CD4-positive, alpha-beta T cell treated with Interleukin-4 for 4 hours (primary cell): ENCODE measurements at regions not wholly inside any gene's neighbourhood (a gene's known extent, or its start where the extent isn't known, plus 50 kb on each side); places are given as distances from the start of the nearest gene placed in this dataset.
"Not testable (repeated sequence)": the region's sequence is repeated elsewhere in the genome, so short reads cannot be mapped to it uniquely, and the experiment has no call there.

Source experiments
- DNase-seq: peaks from one replicate; pipeline ENCODE4 v3.0.0-alpha.2; 2020

GRCh38 chr2:83003555-83003954 is 1455.5 kb downstream of the SUCLG1 start:
- DNase-seq, result no peak

- DNase-seq, result no peak
Measured at GRCh38 chr2:83002706-83003105, 1456.4 kb downstream of the SUCLG1 start.

GRCh38 chr2:82998781-82999180 is 1460.3 kb downstream of the SUCLG1 start:
- no peak for DNase-seq

- DNase-seq, result no peak
Measured at GRCh38 chr2:82996217-82996616, 1462.9 kb downstream of the SUCLG1 start.

GRCh38 chr2:82994151-82994550 is 1464.9 kb downstream of the SUCLG1 start:
- no peak for DNase-seq

- no peak for DNase-seq
Measured at GRCh38 chr2:82993609-82994008, 1465.5 kb downstream of the SUCLG1 start.

- no peak for DNase-seq
Measured at GRCh38 chr2:82992968-82993367, 1466.1 kb downstream of the SUCLG1 start.

GRCh38 chr2:82987706-82988105 is 1471.4 kb downstream of the SUCLG1 start:
- DNase-seq, result not testable (repeated sequence)

GRCh38 chr2:82986899-82987298 is 1472.2 kb downstream of the SUCLG1 start:
- no peak for DNase-seq

- DNase-seq, result no peak
Measured at GRCh38 chr2:82985572-82986197, 1473.4 kb downstream of the SUCLG1 start.

GRCh38 chr2:82968358-82968757 is 1490.7 kb downstream of the SUCLG1 start:
- DNase-seq, result no peak

- no peak for DNase-seq
Measured at GRCh38 chr2:82964341-82964740, 1494.7 kb downstream of the SUCLG1 start.

- DNase-seq, result no peak
Measured at GRCh38 chr2:82959727-82960126, 1499.4 kb downstream of the SUCLG1 start.

GRCh38 chr2:82954868-82955267 is 1504.2 kb downstream of the SUCLG1 start:
- DNase-seq, result no peak

GRCh38 chr2:82939211-82939610 is 1519.9 kb downstream of the SUCLG1 start:
- no peak for DNase-seq

GRCh38 chr2:82938321-82938845 is 1520.7 kb downstream of the SUCLG1 start:
- DNase-seq, result not testable (repeated sequence)

GRCh38 chr2:82913566-82913965 is 1545.5 kb downstream of the SUCLG1 start:
- no peak for DNase-seq

- DNase-seq, result no peak
Measured at GRCh38 chr2:82896117-82896516, 1563.0 kb downstream of the SUCLG1 start.

GRCh38 chr2:82893190-82893589 is 1565.9 kb downstream of the SUCLG1 start:
- no peak for DNase-seq

- DNase-seq, result no peak
Measured at GRCh38 chr2:82879803-82880202, 1579.3 kb downstream of the SUCLG1 start.

GRCh38 chr2:82875858-82876257 is 1583.2 kb downstream of the SUCLG1 start:
- no peak for DNase-seq

GRCh38 chr2:82857967-82858366 is 1601.1 kb downstream of the SUCLG1 start:
- DNase-seq, result no peak

GRCh38 chr2:82853299-82853698 is 1605.8 kb downstream of the SUCLG1 start:
- DNase-seq, result no peak

GRCh38 chr2:82852787-82853186 is 1606.3 kb downstream of the SUCLG1 start:
- no peak for DNase-seq

GRCh38 chr2:82848285-82848684 is 1610.8 kb downstream of the SUCLG1 start:
- DNase-seq, result no peak
